AG10803 (cell line): ENCODE measurements at regions not wholly inside any gene's neighbourhood (a gene's known extent, or its start where the extent isn't known, plus 50 kb on each side); places are given as distances from the start of the nearest gene placed in this dataset.

ENCODE experiments used
- DNase-seq: peaks from one replicate; pipeline ENCODE4 v3.0.0; 2010; ENCODE audit warnings: low read depth
- H3K4me3 ChIP-seq: 2 replicates; pipeline ENCODE4 v1.5.1; 2011; ENCODE audit warnings: mild to moderate bottlenecking, low read length, control low read depth
- CTCF ChIP-seq: conservative IDR thresholded peaks from 2 replicates; pipeline ENCODE4 v1.5.1; 2011; ENCODE audit warnings: mild to moderate bottlenecking, low read length, control low read depth, inconsistent platforms

- TF ChIP-seq CTCF, result no peak
- DNase-seq, result no peak
- no peak overlapping the region for H3K4me3 ChIP-seq
Measured at GRCh38 chr22:49242480-49242879, 585.2 kb downstream of the BRD1 start.

GRCh38 chr22:49241174-49241851 lies 586.4 kb downstream of the BRD1 start:
- H3K4me3 ChIP-seq, result no peak overlapping the region
- DNase-seq, result no peak
- no peak for TF ChIP-seq CTCF

GRCh38 chr22:49240472-49240871 lies 587.2 kb downstream of the BRD1 start:
- DNase-seq, result no peak
- no peak overlapping the region for H3K4me3 ChIP-seq
- TF ChIP-seq CTCF, result no peak

GRCh38 chr22:49240016-49240380 lies 587.7 kb downstream of the BRD1 start:
- TF ChIP-seq CTCF, result no peak
- DNase-seq, result no peak
- H3K4me3 ChIP-seq, result no peak overlapping the region

GRCh38 chr22:49239264-49240015 lies 588.2 kb downstream of the BRD1 start:
- DNase-seq, result no peak
- H3K4me3 ChIP-seq, result no peak overlapping the region
- TF ChIP-seq CTCF, result no peak

GRCh38 chr22:49238181-49239141 lies 589.2 kb downstream of the BRD1 start:
- H3K4me3 ChIP-seq, result no peak overlapping the region
- no peak for DNase-seq

More at GRCh38 chr22:49238181-49239141, 589.2 kb downstream of the BRD1 start:
- TF ChIP-seq CTCF, result no peak
